ENCODE measurements at regions not wholly inside any gene's neighbourhood (a gene's known extent, or its start where the extent isn't known, plus 50 kb on each side); places are given as distances from the start of the nearest gene placed in this dataset.

DNA sequence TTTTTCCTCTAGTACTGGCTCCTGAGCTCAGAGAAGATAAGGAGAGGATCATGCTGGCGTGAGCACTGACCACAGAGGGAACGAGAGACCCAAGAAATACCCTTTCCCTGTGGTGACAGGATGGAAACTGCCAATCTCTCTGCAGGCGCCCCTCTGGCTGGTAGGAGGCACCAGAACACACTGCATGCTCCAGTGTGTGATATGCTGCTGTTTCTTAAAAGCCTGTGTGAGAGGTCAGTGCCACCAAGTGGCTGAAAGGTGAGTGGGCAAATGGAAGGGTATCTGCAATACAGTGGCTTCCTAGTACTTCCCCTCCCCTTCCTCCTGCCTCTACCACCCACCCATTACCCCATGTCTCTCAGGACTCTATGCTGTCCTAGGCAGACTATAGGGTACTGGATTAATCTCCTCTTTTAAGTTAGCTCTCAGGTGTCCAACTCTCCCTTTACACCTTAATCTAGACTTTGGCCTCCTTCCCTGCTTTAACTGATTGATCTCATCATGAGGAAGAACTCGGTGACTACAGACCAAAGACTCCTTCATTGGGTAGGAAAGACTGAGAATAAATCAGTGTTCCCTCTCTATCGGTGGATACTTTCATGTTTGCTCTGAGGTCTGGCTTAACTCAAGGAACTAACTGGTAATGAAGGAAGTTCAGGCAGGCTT lies 283.6 kb downstream of the ADRA2A start:
- peak; percentile 1 for DNase-seq

- DNase-seq, result no peak
Measured at GRCh38 chr10:111367531-111367930, 290.7 kb downstream of the ADRA2A start.

DNA sequence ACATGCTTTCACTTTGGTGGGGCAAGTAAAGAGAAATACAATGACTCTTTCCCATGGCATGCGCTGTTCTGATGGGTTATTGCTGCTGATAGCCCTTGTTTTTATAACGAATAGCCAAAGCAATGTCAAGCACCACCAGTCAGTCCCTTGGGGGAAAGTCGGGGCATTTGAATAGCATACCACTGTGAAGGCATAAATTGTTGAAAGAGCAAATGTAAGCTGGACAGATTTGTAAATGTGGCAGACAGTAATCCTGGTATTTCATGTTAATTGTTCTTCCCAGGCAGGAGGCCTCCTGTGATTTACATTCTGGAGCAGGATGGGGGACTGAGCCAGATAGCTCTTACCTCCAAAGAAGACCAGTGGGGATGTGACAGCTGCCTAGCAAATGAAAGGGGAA lies 293.3 kb downstream of the ADRA2A start:
- no peak for DNase-seq

GRCh38 chr10:111373696-111374095 lies 296.9 kb downstream of the ADRA2A start:
- DNase-seq, result no peak

DNA sequence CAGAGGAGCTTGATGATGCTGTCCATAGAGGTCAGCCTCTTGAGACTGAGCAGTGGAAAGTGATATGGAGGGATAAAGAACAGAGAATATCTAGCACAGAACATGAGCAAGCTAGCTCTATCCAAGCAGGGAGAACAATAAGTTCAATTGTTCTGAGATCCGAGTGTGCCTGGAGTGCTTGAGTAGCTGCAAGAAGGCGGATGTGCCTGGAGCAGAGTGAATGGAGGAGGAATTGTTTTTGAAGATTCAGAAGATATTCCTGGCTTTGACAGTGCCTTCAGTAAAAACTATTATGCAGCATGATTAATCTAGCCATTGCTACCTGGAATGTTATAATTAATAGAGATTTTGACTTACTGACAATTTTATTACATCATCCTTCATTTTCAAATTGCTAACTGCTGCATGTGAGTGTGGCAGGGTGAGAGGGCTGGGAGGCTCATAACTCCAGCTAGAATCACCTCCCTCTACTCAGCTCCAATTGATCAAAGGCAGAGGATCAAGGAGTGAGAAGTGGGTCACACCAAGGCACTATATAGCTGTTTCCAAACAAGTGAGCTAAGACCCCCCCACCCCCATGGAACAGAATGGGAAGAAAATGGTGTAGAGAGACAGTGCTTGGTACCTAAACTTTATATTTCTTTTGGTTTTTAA lies 302.8 kb downstream of the ADRA2A start:
- DNase-seq, result no peak

DNA sequence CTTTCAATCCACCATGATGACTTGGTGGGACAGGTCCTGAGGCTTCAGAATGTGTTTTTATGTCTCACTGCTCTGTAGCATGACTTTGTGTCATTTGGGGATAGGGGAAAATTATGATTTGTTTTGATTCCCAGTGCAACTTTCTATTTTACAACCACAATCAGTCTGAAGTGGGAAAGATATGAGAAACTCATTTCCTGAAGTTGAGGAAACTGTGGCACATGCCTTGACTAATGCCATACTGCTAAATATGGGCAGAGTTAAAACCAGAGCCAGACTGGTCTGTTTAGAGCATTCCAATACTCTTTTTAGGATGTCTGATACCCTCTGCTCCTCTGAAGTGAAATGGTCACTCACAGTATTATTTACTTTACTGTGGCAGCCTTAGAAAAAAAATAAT lies 307.7 kb downstream of the ADRA2A start:
- DNase-seq, result no peak

DNA sequence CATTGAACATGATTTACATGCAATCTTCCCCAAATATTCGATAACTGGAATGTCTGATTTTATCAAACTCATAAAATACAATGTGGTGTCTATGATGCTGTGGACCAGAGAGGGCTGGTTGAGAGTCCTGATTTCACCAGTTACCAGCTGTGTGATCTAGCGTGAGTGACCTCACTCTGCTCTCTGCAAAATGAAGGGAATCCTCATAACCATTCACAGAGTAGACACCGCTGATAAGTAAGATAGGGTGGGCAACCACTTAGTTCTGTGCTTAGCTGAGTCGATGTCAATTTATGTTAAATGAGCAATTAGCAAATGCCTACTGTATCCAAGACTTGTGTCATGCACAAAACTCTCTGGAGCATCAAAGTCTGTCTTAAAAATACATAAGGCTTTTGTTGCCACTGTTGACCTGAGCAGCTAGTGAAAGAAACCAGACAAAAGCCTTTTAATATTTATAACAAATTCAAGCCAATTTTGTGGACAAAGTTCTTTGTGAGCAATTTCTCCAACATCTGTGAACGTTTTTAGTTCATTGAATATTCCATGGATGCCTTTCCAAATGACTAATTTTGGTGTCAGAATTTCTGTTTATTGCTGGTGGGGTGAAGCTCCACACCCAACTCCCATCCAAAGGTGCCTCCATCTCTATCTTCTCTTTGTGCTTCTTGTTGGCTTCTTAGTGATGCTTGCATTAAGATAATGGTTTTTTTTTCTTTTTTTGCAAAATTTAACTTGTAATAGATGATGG lies 314.2 kb downstream of the ADRA2A start:
- DNase-seq, result no peak

GRCh38 chr10:111392159-111392558 lies 315.3 kb downstream of the ADRA2A start:
- no peak for DNase-seq

- no peak for DNase-seq
Measured at GRCh38 chr10:111392910-111393309, 316.1 kb downstream of the ADRA2A start.

- DNase-seq, result no peak
Measured at GRCh38 chr10:111410740-111411139, 333.9 kb downstream of the ADRA2A start.

GRCh38 chr10:111425459-111425858 lies 348.6 kb downstream of the ADRA2A start:
- no peak for DNase-seq

- DNase-seq, result no peak
Measured at GRCh38 chr10:111429288-111430028, 352.6 kb downstream of the ADRA2A start.

DNA sequence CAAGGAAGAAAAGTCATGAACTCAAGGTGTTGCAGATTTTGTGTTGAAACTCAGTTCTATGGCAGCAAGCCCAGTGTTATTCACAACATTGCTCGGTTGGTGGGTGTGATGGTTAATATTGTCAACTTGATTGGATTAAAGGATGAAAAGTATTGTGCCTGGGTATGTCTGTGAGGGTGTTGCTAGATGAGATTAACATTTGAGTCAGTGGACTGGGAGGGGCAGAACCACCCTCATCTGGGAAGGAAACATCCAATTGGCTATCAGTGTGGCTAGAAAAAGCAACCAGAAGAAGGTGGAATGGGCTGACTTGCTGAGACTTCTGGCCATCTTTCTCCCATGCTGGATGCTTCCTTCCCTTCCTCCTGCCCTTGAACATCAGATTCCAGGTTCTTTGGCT lies 353.2 kb downstream of the ADRA2A start:
- no peak for DNase-seq

DNA sequence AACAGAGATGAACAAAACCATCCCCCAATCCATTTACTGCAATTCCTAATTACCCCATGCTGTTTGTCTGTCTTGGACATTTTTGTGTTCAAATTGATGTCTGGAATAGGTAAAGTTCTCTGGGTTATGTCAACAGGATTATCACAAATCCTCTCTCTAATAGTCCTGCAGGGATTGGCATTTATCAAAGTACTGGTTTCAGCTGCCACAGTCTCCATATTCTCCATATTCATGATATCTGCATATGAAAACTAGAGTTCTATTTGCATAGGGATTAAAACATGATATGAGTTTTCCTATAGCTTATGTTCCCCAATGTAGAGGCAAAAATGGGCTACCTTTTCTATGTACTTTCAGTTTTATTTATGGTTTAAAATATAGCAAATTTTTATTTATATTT lies 355.8 kb downstream of the ADRA2A start:
- DNase-seq, result no peak

GRCh38 chr10:111435871-111436270 lies 359.0 kb downstream of the ADRA2A start:
- DNase-seq, result no peak

- no peak for DNase-seq
Measured at GRCh38 chr10:111439034-111439842, 362.4 kb downstream of the ADRA2A start.

DNA sequence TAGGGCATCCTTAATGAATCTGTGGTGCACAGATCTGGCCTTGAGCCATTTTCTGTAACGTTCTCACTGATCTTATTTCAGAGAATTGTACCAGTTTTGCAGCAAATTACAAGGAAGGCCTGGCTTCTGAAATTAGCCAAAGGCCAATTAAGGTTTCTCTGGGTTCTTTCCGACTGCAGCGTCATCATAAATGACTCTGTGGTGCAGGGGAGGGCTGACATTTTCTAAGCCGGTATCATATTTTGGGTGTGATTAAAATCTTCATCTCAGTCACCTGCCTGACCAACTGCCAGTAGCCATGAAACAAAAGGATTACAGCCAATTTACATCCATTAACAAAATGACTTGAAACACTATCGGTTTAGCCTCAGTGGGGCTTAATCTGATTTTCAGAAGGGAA lies 363.7 kb downstream of the ADRA2A start:
- DNase-seq, result no peak

- no peak for DNase-seq
Measured at GRCh38 chr10:111445667-111446066, 368.8 kb downstream of the ADRA2A start.

- no peak for DNase-seq
Measured at GRCh38 chr10:111446966-111447365, 370.1 kb downstream of the ADRA2A start.

- no peak for DNase-seq
Measured at GRCh38 chr10:111452153-111452552, 375.3 kb downstream of the ADRA2A start.

DNA sequence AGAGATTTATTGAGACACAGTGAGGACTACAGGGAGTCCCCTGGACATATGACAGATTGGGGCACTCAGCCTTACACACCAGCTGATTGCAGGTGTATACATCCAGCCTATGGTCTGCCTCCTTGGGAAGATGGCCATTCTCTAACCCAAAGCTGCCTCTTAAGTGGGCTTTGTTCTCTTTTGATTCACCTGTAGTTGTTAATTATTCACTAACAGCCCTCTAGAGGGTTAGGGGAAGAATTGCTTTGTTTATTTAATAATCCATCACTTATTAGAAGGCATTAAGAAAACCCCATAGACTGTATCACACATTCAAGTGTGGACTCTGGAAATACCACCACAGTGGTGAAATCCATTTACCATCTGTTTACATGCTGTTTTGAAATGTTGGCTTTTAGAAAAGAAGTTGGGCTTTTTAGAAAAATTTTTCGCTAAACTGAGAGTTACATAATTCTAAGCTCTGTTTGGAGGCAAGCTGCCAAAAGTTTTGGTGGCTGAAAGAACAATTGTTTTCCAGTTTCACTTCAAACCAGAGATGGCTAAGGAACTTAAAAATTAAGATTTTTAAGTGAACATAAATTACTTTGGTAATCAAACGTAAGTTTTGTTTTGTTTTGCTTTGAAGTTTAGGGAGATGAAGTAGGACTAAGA lies 379.1 kb downstream of the ADRA2A start:
- DNase-seq, result no peak

DNA sequence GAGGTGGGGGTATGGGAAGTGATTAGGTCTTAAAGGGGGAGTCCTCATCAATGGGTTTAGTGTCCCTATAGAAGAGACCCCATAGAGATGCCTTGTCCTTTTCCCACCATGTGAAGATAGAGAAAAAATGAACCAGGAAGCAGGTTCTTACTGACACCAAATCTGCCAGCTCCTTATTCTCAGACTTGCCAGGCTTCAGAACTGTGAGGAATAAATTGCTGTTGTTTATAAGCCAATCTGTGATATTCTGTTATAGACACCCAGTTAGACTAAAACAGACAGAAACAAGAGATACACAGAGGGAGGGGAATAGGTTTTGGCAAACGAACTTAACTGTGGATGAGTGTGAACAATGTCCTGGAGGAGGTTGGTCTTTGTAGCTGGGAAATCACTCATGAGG lies 381.4 kb downstream of the ADRA2A start:
- no peak for DNase-seq

Data from kidney glomerular epithelial cell (primary cell).